Activated CD8-positive, alpha-beta T cell treated with anti-CD3 and anti-CD28 coated beads for 36 hours (primary cell): ENCODE measurements at regions not wholly inside any gene's neighbourhood (a gene's known extent, or its start where the extent isn't known, plus 50 kb on each side); places are given as distances from the start of the nearest gene placed in this dataset.

Experiments
- ATAC-seq: fragments of 200-7000 bp; cut with Tn5 transposase; one replicate; pipeline ENCODE4 v1.10.0; 2021; ENCODE audit warnings: mild to moderate bottlenecking, moderate library complexity
- CTCF ChIA-PET: fragments of 350-600 bp; sonication (Branson Sonifier 250); formaldehyde crosslinking; loops from one replicate; lab custom pipeline; 2021; ENCODE audit warnings: antibody characterized with exemption; lab: Charles Lee
- POLR2A ChIA-PET: fragments of 350-600 bp; sonication (Branson Sonifier 250); formaldehyde crosslinking; loops from one replicate; lab custom pipeline; 2021; ENCODE audit warnings: antibody characterized with exemption; lab: Charles Lee
- DNase-seq: peaks from one replicate; pipeline ENCODE4 v3.0.0-alpha.2; 2020
- H3K27ac Mint-ChIP-seq: one replicate; pipeline ENCODE4 v1.8.0; 2021; ENCODE audit warnings: mild to moderate bottlenecking, mixed read lengths
- H3K27me3 Mint-ChIP-seq: one replicate; pipeline ENCODE4 v1.8.0; 2021; ENCODE audit warnings: mixed read lengths
- H3K36me3 Mint-ChIP-seq: one replicate; pipeline ENCODE4 v1.8.0; 2021; ENCODE audit warnings: low read depth, mixed read lengths
- H3K4me1 Mint-ChIP-seq: one replicate; pipeline ENCODE4 v1.8.0; 2021; ENCODE audit warnings: low read depth, mixed read lengths
- H3K4me3 Mint-ChIP-seq: one replicate; pipeline ENCODE4 v1.8.0; 2021; ENCODE audit warnings: mild to moderate bottlenecking, moderate library complexity, mixed read lengths
- H3K9me3 Mint-ChIP-seq: one replicate; pipeline ENCODE4 v1.8.0; 2021; ENCODE audit warnings: mixed read lengths
- CTCF ChIP-seq: fragments of 200-600 bp; IDR thresholded peaks from one replicate; pipeline ENCODE4 v1.8.0; 2022; ENCODE audit warnings: antibody characterized with exemption, mild to moderate bottlenecking
- intact Hi-C: fragments of 100-400 bp; cut with micrococcal nuclease; formaldehyde crosslinking; loops from one replicate; pipeline ENCODE4 v1.10.0; 2022

DNA sequence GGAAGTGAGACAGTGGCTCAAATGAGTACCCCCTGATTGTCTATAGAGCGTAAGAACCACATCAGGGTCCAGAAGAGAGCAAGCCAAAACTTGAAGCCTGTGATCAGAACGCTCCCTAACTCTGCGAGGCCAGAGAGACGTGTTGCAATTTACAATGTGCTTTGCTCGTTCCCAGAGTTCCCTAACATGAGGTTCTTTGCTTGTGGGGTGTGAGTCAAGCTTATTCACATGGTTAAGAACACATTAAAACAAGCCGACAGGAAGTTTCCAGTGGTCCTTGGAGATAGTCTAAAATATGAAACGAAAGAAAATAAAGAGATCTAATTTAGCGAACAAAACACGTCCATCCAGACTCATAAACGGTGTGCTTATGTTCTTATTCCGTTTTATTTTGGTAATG, 702.3 kb downstream of the TRIML1 start:
- Mint-ChIP-seq H3K27ac (no peak overlapping the region), H3K9me3 (peaks cover 13% of the 10 kb centered on the region), H3K27me3 (no peaks in the 10 kb centered on the region), H3K36me3 (no peaks in the 10 kb centered on the region), H3K4me3 (no peak overlapping the region), H3K4me1 (no peaks in the 10 kb centered on the region)
- no peak for TF ChIP-seq CTCF
- intact Hi-C loops = no loop called here
- DNase-seq (no peak), ATAC-seq (no peak)
- ChIA-PET CTCF (no interaction called here), POLR2A (no interaction called here)

DNA sequence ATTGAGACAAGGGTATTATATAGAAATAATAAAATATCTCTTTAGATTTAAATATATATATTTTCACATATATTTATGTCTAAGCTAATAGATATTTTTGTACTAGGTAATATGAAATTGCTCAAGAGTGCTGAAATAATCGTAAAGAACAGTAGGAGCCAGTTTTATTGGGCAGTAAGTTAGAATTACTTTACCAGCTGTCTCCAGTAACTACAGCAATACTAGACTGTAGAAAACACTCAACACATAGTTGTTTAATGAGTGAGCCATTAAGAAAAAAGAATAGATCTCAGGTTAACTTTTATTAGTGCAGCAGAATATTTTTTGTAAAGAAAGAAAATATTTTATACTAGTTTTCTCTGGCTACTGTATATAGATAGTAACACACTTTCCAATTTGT, 715.2 kb downstream of the TRIML1 start:
- CTCF ChIA-PET = no interaction called here
- H3K27me3 Mint-ChIP-seq = no peaks in the 10 kb centered on the region
- no peak overlapping the region for H3K27ac Mint-ChIP-seq
- DNase-seq = no peak
- no peaks in the 10 kb centered on the region for H3K4me1 Mint-ChIP-seq
- POLR2A ChIA-PET = interaction anchor here (0.6 kb wide), 1 partner anchor 1481 kb away, joined by 3 read pairs; no protein-coding TSS in a partner anchor
- no peak overlapping the region for H3K4me3 Mint-ChIP-seq
- no peaks in the 10 kb centered on the region for H3K36me3 Mint-ChIP-seq
- intact Hi-C loops = no loop called here
- peaks cover 21% of the 10 kb centered on the region for H3K9me3 Mint-ChIP-seq
- ATAC-seq = no peak
- TF ChIP-seq CTCF = no peak

- no peaks in the 10 kb centered on the region for H3K4me1 Mint-ChIP-seq
- H3K27me3 Mint-ChIP-seq = no peaks in the 10 kb centered on the region
- CTCF ChIA-PET = no interaction called here
- POLR2A ChIA-PET = no interaction called here
- TF ChIP-seq CTCF = no peak
- no peak overlapping the region for H3K27ac Mint-ChIP-seq
- intact Hi-C loops = no loop called here
- no peak for DNase-seq
- no peaks in the 10 kb centered on the region for H3K36me3 Mint-ChIP-seq
- no peak overlapping the region for H3K4me3 Mint-ChIP-seq
- peaks cover 17% of the 10 kb centered on the region for H3K9me3 Mint-ChIP-seq
- ATAC-seq = no peak
These were observed 719.5 kb downstream of the TRIML1 start for GRCh38 chr4:188858696-188859095.

- Mint-ChIP-seq H3K36me3 (no peaks in the 10 kb centered on the region), H3K4me1 (no peaks in the 10 kb centered on the region), H3K27ac (no peak overlapping the region), H3K4me3 (no peak overlapping the region), H3K27me3 (no peaks in the 10 kb centered on the region), H3K9me3 (peaks cover 17% of the 10 kb centered on the region)
- TF ChIP-seq CTCF = no peak
- intact Hi-C loops = no loop called here
- CTCF ChIA-PET = no interaction called here
- DNase-seq (no peak), ATAC-seq (no peak)
- POLR2A ChIA-PET = no interaction called here
These were observed 725.5 kb downstream of the TRIML1 start for GRCh38 chr4:188864741-188865140.

DNA sequence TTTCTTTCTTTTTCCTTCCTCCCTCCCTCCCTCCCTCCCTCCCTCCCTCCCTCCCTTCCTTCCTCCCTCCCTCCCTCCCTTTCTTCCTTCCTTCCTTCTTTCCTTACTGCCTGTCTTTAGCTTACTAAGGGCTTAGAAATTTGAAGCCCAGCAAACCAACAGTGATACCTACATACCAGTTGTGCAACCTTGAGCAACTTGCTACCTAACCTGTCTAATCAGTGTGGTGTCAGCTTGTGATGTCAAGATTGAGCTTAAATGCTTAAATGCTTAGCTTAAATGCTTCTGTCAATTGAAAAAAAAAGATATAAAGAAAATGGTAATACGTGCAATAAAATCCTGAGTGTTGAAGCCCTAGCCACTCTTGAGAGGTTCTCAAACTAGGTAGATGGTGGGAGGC, 728.6 kb downstream of the TRIML1 start:
- CTCF ChIA-PET = no interaction called here
- no peak overlapping the region for H3K4me3 Mint-ChIP-seq
- POLR2A ChIA-PET = no interaction called here
- H3K9me3 Mint-ChIP-seq = peaks cover 15% of the 10 kb centered on the region
- intact Hi-C loops = no loop called here
- H3K27me3 Mint-ChIP-seq = no peaks in the 10 kb centered on the region
- TF ChIP-seq CTCF = no peak
- H3K4me1 Mint-ChIP-seq = no peaks in the 10 kb centered on the region
- no peak overlapping the region for H3K27ac Mint-ChIP-seq
- H3K36me3 Mint-ChIP-seq = no peaks in the 10 kb centered on the region
- ATAC-seq = no peak
- DNase-seq = no peak
